ENCODE measurements at regions not wholly inside any gene's neighbourhood (a gene's known extent, or its start where the extent isn't known, plus 50 kb on each side); places are given as distances from the start of the nearest gene placed in this dataset.
"Not testable (repeated sequence)": the region's sequence is repeated elsewhere in the genome, so short reads cannot be mapped to it uniquely, and the experiment has no call there.

DNA sequence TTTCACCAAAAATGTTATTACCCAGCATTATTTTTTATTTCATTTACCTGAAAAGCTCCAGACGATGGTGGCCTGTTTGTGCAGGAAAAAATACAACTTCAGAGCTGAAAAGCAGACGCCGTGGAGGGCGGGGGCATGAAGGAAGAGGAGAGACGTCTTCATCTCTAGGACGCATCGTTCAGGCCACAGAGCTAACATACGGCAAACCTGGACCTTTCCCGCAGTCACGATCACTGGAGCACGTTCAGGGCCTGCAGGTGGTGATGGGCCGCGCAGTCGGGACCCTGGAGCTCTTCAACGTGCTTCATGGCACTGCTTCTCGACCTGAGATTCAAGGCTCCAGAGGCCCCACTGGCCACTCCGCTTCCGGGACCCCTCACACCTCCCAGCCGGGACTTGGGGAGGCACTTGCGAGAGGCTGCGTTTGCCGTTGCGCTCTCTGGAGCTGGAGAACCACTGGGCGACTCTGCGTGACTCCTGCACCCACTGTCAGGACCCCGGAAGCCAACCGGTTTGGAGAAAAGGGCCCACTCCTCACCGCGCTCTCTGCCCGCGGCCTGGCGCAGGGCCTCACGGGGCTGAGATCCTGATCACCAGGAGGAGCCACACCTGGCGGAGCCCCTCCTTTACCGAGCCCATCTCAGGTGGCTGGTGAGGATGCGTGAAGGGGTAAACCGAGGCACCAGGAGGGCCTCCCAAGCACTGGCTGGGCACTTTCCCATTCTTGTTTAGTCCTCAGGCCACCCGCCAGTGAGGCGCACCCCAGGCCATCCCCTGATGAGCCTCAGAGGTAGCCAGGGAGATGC, 164.4 kb upstream of the AFDN start:
- DNase-seq, result no peak

DNA sequence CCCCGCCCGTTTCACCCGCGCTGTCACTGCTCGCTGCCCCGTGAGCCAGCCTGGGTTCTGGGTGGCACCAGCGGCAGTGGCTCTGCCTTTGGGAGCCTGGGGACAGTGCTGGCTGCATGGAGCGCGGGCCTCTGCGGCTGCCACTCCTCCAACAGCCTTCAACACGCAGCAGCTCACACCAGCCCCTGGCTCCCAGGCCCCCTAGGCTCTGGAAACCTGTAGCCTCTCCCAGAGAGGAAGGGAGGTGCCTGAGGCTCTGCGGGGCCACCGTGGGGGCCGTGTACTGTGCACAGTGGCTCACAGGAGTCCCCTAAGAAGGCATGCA, 163.9 kb upstream of the AFDN start:
- DNase-seq, result no peak

DNA sequence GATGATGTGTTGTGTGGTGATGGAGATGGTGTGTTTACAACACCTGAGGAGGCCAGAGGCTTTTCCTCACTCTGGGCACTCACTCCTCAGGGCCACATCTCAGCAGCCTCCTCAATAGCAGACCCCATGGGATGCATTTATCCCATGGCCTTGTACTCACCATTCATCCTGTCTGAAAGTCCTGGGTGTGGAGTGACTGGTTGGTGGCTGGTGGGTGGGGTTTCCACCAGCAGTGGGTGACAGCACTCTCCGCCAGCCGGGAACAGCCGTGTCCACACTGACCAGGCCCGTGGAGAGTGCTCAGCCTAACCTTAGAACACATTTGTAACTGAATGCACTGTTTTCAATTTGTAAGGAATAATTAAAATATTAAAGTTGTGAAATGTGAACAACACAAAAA, 163.4 kb upstream of the AFDN start:
- no peak for DNase-seq

- no peak for DNase-seq
Measured at GRCh38 chr6:167663784-167664443, 162.8 kb upstream of the AFDN start.

- DNase-seq, result no peak
Measured at GRCh38 chr6:167664678-167665660, 161.7 kb upstream of the AFDN start.

DNA sequence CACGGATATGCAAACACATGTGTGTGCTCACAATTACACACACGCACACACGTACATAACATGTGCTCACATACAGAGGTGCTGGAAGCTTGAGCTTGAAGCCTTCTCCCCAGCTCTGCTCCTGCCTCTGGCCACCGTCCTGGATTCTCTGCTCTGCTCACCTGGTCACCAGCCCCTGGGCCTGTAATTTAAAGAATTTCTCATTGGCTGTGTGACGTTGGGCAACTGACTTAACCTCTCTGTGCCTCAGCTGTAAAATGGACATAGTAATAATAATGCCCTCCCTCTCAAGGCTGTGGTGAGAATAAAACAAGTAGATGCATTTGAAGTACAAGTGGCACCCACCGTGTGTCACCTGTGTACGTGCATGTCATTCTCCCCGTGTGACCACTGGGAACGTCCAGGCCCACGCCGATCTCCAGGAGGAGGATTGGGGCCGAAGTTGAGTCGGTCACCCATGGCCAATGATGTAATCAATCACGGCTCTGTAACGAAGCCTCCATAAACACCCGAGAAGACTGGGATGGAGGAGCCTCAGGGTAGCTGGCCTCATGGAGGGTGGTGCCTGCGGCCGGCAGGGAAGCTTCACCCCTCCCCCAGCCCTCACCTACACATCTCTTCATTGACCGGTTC, 160.9 kb upstream of the AFDN start:
- DNase-seq, result no peak

GRCh38 chr6:167666571-167667203, 160.0 kb upstream of the AFDN start:
- DNase-seq, result no peak

DNA sequence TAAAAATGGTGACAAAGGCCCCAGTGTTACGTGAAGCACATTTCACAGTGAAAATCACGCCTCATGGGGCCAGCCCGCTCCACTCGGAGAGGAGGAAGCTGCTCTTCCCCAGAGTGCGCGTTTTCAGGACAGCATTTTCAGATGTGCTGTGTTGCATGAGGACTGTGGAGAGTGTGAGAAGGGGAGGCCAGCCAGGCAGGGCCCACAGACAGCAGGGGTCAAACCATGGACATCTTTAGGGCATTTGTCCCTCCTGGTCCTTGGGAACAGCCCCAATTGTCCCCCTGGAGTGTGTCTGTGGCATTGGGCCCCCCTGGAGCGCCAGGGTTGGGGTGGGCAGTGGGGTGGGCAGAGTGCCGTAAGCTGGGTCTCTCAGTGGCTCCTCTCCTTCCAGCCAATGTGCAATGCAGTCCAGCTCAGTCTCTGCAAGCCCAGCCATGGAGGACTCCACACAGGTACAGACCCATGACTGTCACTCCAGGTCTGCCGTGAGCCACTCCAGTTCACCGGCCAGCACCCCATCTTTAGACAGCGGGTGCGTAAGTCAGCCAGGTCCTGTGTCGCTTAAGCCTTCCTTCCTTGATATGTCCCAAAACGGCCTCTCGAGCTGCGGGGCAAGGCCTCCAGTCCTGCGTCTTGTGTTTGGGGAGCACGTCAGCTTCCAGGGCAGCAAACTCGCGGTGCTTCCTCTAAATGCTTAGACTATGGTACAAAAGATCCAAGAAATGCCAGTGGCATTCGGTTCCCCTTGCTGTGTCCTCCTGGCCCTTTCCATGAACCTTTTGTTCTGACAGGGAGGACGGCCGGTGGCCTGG, 159.3 kb upstream of the AFDN start:
- no peak for DNase-seq

- no peak for DNase-seq
Measured at GRCh38 chr6:167668019-167668753, 158.5 kb upstream of the AFDN start.

- DNase-seq, result no peak
Measured at GRCh38 chr6:167668754-167669552, 157.8 kb upstream of the AFDN start.

- DNase-seq, result no peak
Measured at GRCh38 chr6:167669553-167669849, 157.2 kb upstream of the AFDN start.

DNA sequence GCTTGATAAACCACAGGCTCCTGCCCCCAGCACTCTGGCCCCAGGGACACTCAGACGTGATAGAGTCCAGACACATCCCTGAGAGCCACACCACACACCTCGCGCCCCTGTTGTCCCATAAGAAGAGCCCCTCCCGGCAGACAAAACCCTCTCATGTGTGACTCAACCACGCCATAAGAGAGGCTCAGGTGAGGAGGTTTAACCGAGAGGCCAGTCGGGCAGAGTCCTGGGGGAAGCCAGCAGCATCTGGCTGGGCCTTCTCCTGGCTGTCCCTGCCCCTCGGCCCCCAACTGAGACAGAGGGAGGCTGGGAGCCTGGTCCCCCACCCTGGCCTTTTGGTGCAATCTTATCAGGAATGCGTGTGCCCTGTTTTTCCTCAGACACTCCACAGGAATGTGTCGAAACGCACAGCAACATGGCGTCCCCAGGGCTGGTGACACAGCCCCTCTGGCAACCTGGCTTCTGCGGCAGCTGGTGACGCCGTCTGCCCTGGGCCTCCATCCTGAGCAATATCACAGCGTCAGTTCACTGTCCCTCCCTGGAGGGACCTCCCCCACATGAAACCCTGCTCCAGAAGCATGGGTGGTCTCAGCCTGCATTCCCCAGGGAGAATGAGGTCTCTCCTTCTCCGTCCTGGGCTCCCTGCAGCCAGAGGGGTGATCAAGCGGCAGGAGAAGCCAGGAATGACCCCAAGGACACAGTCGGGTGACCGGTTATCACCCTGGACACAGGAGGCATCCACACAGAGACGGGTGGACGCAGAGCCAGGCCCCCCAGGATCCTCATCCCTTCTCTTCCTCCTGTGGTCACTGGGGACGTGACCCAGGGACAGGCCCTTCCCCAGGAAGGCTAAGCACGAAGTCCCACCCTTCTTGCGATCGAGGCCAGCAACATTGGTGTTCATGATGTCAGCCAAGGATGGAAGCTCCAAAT, 156.6 kb upstream of the AFDN start:
- no peak for DNase-seq

DNA sequence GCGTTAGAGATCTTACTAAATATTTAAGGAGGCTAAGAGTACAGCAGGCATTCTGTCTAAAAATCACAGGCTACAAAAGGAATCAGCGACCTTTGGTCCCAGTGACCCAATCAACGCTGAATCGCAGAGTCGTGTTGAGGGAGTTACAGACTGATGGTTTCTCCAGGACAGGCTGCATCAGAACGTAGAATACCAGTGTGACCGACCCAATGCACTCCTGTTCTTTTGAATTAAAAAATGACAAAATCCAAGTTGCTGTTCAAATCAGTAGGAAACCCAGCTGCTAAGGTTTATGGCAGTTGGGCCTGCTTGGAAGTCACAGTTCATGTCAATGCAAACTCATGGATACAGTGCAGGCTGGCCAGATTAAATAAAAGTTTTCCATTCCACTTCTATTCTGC, 155.8 kb upstream of the AFDN start:
- no peak for DNase-seq

DNA sequence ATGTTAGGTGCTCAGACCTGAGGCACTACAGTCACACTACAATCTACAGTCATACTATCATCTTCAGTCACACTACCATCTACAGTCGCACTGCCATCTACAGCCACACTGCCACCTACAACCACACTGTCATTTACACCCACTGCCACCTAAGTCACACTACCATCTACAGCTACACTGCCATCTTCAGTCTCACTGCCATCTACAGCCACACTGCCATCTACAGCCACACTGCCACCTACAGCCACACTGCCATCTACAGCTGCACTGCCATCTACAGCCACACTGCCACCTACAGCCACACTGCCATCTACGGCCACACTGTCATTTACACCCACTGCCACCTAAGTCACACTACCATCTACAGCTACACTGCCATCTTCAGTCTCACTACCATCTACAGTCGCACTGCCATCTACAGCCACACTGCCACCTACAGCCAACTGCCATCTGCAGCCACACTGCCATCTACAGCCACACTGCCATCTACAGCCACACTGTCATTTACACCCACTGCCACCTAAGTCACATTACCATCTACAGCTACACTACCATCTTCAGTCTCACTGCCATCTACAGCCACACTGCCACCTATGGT, 155.2 kb upstream of the AFDN start:
- not testable (repeated sequence) for DNase-seq

- no peak for DNase-seq
Measured at GRCh38 chr6:167671977-167672687, 154.6 kb upstream of the AFDN start.

DNA sequence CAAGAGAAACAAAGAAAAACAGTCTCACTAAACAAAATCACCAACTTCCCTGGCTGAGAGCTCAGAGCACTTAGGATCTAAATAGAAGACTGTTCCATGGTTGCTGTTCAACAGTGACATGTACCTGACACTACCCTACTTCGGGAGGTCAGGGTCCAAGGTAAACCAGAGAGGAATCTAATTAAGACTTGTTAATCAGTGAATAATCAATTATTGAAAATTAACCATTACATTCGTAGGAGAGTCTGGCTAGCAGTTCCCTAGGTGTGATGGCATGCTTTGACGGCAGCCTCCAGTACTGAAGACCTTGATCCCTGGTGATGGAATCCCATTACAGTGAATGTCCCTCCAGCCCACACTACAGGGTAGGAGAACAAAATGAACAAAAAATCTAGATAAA, 154.0 kb upstream of the AFDN start:
- DNase-seq, result no peak

GRCh38 chr6:167673946-167674345, 152.8 kb upstream of the AFDN start:
- no peak for DNase-seq

DNA sequence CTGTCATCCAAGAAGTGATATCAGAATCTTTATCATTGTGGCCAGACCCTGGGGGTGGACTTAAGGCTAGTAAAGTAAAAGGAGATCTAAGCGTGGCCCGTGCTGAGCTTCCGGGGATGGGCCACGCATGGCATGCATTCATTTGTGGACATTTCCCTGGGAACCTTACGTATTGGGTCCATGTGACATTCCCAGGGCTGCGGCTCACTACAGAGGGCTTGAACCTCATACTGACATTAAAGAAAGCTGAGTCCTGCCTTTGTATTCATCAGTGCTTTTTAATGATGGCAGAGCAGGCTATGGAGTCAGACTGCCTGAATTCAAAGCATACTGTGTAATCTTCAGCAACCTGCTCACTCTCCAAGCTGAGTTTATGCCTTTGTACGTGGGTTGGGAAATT, 152.2 kb upstream of the AFDN start:
- DNase-seq, result no peak

Data from NCI-H446 treated with DMSO at 0.1 percent for 48 hours (cell line).